OCI-LY3 (cell line): ENCODE measurements at regions not wholly inside any gene's neighbourhood (a gene's known extent, or its start where the extent isn't known, plus 50 kb on each side); places are given as distances from the start of the nearest gene placed in this dataset.

Experiments used
- EZH2phosphoT487 ChIP-seq: fragments of 200-600 bp; shearing (Covaris generic); IDR thresholded peaks from 2 replicates; pipeline ENCODE4 v1.6.1; 2018; ENCODE audit warnings: antibody characterized with exemption, mixed run types, low read depth
- TF ChIP-seq, protein P1 (sequence below): fragments of 200-600, 300-600 bp; sonication (generic); IDR thresholded peaks from 2 replicates; pipeline ENCODE4 v1.5.1; 2014; ENCODE audit warnings: antibody characterized with exemption, low read length, low read depth

- TF ChIP-seq, protein P1, sequence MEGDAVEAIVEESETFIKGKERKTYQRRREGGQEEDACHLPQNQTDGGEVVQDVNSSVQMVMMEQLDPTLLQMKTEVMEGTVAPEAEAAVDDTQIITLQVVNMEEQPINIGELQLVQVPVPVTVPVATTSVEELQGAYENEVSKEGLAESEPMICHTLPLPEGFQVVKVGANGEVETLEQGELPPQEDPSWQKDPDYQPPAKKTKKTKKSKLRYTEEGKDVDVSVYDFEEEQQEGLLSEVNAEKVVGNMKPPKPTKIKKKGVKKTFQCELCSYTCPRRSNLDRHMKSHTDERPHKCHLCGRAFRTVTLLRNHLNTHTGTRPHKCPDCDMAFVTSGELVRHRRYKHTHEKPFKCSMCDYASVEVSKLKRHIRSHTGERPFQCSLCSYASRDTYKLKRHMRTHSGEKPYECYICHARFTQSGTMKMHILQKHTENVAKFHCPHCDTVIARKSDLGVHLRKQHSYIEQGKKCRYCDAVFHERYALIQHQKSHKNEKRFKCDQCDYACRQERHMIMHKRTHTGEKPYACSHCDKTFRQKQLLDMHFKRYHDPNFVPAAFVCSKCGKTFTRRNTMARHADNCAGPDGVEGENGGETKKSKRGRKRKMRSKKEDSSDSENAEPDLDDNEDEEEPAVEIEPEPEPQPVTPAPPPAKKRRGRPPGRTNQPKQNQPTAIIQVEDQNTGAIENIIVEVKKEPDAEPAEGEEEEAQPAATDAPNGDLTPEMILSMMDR: no peak
- TF ChIP-seq EZH2phosphoT487: no peak
Measured at GRCh38 chr1:87842156-87842555, 513.5 kb downstream of the LMO4 start.
